GM19372 (cell line): ENCODE measurements at regions not wholly inside any gene's neighbourhood (a gene's known extent, or its start where the extent isn't known, plus 50 kb on each side); places are given as distances from the start of the nearest gene placed in this dataset.
A peak's percentile ranks its signal among the peaks of the same experiment; 100 is the strongest.

Experiments
- ATAC-seq: cut with Tn5 transposase; IDR thresholded peaks from one replicate; pipeline ENCODE4 v1.9.1; 2021; ENCODE audit warnings: mild to moderate bottlenecking, low read depth, moderate library complexity; ENCODE audit not compliant: unreplicated experiment

DNA sequence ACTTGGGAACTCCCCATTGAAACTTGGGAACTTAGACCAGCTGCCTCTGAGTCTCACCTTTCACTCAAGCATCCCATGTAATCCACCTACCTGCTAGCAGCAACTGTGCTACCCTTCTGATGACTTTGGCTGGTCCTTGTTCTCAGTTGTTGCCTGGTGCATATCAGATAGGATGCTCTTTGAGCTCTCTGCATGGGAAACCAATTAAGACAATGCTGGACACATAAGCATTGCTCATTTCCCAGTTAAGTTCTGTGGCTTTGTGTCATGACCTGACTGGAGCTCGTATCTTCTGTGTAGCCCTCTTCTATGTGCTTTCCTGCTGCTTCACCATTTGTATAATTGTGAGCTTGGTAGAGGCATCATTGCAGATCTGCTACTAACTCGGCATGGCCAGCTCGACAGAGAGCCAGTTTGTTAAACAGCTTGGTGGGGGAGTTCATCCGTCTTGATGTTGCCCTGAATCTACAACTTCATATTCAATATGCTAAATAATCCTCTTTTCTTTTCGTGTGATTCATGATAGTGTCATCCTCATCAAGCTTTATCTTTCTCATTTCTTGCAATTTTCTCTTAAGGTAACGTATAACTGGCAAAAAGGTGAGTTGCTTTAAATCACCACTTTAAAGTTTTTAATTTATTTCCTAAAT lies 447.5 kb upstream of the SLC14A2 start:
- no peak for ATAC-seq

DNA sequence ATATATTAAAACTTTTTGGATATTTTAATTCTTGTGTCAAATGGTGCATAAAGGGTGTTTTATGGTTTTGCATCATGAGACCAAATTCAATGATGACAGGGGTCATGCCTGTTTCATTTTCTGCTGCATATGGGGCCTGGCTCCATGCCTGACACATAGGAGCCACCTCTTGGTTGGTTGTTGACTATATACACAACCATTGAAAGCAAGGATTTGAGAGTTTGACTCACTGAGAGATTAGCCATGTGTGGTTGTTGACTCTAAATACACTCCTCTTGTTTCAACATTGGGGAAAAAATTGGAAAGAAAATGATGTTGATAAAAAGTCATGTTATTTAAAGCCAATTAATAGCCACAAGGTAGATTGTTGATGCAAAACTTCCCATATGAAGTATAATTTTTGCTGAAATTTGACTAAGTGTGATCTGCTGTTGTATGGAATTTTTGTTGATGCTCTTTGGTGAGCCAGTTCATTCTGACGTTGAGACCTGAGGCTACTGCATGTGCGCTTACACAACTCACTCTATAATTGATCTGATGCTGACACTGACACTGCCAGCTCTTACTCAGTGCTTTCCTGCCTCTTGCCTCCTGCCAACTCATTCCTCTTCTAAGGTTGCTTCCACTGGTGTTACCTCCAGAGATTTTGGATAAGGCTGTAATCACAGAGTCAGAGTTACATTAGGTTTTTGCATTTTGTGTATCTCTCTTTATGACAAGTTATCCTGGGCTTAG lies 446.2 kb upstream of the SLC14A2 start:
- ATAC-seq, result no peak

DNA sequence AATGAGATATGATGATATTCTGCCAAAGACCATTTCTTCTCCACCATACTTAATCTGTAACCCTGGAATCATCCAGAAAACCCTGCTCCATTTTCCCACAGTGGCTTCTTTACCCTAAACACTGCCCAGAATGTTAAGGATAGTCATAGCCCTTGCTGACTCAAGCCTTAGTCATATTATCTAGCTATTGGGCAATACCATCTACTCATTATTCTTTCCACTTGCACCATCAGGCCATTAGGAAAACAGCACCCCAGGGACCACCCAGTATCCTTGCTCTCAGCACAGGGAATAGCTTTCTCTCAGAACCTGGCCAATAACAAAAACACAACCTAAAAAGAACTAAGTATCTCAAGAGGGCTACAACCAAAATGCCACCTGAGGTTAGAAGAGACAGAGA lies 445.7 kb upstream of the SLC14A2 start:
- no peak for ATAC-seq

DNA sequence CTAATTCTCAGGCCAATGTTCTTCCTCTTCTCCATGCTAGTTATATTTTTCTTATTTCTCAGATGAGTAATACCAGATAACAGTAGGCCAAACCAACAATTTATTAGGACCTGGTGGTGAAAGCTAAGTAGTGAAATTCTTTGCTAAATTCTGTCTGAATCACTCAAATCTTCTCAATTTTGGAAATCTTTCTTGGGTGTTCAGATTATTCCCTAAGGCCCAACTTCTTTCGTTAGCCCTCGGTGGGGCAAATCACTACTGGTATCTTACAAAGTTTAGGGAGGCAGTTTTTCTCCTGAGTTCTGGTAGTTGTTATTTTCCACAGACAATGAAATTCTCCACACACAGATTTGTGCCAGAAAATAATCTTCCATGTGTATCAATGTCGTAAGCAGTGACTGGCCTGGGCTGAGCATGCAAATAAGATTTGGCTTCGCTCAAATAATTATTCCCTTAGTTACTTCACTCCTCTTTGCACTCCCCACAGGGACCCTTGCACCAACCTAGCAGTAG lies 443.5 kb upstream of the SLC14A2 start:
- ATAC-seq, result no peak

DNA sequence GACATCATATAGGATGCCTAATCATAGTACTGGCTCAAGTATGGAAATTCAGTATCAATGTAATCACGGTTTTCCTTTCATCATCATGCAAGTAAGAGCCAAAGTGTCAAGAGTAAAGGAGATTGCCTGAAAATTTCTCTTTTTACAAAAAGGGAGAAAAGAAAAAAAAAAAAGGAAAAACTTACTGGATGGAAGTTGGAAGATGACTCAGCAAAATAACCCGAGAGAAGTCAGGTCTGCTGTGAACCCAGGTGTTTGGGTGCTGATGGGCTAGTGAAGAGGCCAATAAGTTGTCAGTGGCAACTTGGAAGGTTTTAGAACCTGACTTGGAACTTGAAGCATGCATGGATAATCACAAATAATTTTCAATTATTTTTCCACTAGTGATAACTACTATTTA lies 441.9 kb upstream of the SLC14A2 start:
- no peak for ATAC-seq

DNA sequence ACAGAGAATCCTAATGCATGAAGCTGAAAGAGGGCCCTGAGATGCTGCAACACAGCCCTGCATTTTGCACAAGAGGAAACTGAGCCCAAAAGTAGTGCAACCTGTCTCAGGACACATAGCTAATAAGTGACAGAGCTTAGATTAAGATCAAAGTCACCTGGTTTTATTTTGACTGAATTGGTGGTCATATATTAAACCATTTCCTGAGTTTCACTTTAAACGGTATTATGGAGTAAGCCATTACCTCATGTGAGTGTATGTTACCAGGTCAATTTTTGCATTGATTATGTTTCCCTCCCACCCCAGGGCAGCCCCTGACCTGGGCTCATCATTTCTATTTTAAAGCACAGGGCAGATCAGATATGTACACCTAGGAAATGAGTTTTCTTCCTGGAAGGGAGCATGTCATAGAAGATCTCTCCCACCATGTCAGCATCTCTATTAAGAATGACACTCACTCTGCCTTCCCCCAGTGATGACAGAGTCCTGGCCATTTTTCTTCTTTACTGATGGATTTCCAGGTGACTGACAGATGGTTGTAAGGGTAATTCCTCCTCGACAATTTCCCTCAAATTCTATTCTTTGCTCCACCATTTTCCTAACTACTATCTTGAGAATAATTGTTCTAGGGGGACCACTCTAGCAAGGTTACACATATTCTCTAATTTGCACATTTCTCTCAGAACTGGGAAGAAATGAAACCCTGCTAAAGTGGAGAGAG lies 441.3 kb upstream of the SLC14A2 start:
- ATAC-seq, result no peak

DNA sequence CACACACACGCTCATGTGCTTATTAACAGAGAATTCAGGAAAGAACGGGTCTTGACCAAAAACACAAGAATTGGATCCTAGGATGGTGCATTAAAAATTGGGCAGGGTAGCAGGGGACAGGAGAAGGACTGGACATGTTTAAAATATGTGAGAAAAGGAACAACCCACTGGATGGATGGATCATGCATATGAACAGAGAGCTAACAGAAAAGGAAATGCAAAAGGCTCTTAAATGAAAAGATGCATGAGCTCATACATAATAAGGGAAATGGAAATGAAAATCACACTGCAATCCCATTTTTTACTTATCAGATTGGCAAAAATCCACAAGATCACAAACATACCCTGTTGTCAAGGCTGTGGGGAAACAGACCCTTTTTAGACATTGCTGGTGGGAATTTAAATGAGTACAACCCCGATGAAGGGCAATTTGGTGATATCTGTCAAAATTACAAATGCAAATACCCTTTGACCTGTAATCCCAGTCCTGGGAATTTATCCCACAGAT lies 440.6 kb upstream of the SLC14A2 start:
- no peak for ATAC-seq

DNA sequence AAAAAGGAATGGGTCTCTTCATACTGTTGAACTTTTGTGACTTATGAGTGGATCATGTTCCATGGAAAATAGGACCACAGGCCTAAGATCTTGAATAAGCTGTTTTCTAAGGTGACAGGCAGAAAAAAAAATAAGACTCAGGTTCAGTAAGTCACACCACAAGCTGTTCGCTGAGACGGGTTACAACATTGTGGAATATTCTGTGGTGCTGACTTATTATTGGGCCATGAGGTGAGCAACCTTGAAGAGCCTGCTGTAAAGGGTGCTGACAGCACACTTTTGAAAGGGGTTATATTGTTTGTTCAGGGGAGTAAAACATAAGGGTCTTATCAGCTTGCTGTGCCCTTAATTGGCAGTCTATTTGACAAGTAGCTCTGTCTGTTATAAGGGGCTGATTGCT lies 439.8 kb upstream of the SLC14A2 start:
- ATAC-seq, result no peak

DNA sequence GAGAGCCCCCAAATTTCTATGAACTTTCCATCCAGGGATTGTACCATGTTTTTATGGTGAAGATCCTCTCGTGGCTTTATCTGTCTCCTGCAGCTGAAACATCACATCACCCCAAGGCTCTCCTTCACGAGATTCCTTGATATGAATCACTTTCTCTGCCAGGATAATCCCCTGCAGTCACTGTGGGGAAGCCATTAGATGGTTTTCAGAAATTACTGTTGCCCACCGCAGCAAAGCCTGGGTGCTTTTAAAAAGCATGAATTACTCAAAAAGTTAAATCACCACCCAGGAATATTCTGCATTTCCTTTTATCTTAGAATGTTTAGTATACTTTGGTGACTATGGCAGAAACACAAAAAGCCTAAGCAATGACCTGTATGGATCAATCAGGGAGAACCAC lies 428.4 kb upstream of the SLC14A2 start:
- no peak for ATAC-seq

DNA sequence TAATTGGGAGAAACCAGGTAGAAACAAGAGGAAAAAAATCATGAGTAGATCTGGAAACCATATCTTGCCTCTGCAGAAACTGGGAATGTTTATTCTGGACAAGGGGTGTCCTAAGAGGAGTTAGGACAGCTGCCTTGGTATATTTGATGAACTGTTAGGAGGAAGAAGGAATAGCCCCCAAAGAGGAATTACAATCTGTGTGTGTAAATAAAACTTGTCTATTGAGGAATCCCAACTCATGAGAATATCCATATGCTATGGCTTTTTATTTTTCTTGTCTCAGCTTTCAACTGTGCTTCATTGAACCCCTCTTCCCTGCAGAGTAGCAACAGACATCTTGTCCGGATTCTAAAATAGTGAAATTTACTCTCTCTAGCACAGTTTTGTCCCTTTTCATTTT lies 423.5 kb upstream of the SLC14A2 start:
- no peak for ATAC-seq

DNA sequence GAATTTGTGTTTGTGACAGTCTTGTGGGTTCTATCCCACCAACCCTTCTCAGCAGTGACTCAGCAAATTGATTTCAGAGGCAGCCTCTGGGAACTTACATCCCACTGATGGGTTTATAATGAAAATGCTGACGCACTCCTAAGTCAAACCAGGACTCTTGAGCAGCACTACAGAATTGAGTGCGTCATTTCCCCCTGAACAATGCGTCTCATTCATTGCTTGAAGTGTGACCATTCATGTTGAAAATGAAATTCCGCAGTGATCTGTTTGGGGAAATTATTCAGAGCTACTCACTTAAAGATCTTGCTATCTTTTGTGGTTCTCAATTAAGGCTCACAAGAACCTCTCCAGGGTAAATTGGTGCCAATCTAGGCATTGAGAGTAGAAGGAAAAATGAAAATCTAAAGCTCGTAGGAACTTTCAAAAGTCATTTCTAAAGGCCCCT lies 417.7 kb upstream of the SLC14A2 start:
- peak; percentile 95 for ATAC-seq

DNA sequence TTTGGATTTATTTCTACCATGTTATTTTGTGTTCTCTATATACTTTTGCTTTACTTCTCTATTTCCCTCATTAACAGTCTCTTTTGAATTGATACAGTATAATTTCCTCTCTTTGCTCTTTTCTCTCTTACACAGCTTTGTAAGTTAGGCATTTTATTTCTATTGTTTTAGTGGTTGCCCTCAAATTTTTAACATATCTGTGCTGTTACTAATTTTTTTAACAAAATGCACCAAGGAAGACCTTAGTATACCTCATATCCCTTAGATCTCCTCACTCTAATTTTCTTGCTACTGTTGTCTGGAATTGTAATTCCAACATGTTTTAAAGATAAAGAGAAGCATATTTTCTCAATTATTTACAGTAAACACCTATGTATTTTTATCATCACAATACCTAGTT lies 416.8 kb upstream of the SLC14A2 start:
- no peak for ATAC-seq

DNA sequence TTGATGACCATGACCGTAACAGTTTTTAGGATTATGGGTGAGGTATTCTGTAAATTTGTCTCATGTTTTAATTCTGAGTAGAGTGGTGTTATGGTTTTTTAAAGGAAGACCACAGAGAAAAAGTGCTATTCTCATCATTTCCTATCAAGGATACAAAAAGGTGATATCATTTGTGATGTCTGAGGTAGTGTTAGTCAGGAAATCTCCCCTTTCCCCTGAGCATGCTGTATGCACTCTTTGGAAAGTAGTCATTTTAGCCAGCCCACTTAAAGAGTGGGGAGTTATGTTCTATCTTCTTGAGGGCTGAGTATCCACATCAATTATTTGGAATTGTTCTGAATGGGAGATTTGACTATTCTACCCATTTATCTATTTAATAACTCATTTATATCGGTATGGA lies 414.2 kb upstream of the SLC14A2 start:
- no peak for ATAC-seq

DNA sequence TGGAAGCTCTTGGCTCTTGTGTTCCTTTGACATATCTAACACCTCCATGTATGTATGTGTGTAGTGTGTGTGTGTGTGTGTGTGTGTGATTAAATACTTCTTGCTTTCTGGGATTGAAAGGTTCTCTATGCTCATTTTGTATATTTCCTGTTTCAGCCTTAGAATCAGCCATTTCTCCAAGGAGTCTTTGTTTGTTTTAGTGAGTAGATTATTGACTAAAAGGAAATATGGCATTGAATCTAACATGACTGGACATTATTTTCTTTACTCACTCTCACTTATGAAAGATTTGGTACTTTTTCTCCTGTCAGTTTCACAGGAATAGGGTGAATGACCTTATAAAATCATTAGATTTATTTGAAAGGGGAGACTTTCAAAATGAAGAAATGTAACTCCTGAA lies 413.8 kb upstream of the SLC14A2 start:
- no peak for ATAC-seq

DNA sequence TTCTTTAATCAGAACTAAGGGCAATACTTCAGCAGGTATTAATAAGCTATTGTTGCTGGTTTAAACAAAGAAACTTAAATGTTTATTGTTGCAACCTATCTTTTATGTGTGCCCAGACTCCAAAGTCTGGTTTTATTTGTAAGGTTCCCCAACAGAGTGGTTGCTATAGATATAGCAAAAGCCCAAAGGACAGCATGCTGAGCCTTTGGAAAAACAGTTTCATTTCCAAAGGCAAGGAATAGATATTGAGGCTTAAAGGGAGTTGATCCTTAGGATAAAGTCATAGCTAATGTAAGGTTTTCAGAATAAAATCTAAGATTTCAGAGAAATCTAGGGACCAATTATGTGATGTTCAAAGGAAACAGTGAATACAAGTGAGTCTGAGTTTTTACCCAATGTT lies 413.2 kb upstream of the SLC14A2 start:
- no peak for ATAC-seq

DNA sequence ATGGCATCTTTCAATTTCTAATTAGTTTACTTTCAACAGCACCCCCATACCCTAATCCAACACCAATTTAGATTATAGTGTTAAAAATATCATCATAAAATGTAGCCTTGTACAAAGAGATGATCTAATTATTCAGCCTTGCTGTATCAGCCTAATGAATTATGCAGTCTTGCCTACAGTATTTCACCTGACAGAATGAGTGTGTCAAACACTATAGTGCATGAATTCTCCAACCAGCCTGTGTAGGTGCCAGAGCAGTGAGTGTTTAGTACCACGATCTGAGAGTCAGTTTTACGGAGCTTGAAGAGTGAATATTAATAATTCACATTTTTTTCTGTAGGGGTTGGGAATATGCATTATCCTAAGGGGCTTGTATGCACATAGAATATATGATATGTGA lies 411.6 kb upstream of the SLC14A2 start:
- no peak for ATAC-seq

DNA sequence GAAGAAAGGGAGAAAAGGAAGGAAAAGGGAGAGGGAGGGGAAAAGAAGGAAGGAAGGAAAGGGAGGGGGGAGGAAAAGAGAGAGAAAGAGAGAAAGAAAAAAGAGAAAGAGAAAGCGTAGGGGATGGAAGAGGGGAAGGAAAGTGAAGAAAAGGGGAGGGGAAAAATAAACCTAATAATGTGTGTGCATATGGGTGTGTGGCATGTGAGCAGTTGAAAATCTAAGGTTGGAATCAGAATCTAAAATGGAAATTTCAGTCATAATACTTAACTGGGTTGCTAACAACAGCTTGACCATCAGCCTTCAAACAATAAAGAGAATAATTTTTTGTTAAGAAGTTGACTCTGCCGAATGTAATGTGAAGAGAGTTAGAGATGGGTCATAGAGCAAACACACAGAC lies 407.9 kb upstream of the SLC14A2 start:
- ATAC-seq, result no peak

DNA sequence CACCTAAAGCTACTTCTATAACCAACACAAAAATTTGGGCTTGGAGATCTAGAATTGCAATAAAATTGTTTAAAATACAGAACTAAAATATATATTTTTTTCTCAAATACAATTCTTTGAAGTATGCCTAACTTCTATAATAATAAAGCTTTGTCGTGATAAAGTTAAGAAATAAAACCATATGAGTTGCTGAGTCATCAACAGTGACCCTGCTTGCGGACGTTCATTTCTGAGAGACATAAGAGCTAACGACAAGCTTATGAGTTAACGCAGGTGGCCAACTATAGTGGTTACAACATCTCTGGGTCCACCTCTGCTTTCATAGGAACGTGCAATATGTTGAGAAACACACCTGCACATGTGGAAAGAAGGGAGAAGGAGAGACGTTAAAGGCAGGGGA lies 407.1 kb upstream of the SLC14A2 start:
- ATAC-seq, result no peak

DNA sequence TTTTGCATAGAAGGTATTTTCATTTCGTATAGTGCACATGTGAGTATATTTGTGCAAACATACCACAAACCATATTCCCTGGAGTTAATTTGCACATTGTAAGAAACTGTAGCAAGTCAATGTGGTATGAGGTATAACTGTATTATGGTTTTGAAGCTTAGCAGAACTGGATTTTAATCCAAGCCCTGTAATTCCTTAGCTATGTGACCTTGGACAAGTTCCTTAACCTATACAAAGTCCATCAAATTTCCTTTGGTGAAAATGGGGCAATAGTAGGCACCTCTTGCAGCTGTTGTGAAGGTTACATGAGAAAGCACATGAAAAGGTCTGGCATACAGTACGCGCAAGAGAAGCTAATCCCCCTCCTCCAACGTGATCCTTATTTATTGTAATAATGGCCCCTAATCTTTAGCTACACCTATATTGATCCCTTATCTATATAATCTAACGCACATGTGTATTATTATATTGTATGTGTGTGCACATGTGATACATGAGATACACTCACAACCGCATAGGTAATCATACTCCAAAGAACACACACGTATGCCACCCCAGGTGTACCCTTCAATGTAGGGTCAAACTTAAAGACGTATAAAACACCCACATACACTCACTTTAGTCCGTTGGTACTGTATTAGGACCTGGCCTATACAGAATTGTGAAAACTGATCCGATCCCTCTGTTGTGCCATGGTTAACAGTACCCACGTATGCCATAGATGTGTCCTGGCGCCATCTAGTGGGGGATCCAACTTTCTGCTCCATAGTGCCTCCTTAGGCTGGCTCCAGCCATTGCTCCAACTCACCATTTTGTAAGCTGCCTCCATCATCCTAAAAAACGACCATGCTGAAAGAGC lies 402.9 kb upstream of the SLC14A2 start:
- peak; percentile 99 for ATAC-seq

DNA sequence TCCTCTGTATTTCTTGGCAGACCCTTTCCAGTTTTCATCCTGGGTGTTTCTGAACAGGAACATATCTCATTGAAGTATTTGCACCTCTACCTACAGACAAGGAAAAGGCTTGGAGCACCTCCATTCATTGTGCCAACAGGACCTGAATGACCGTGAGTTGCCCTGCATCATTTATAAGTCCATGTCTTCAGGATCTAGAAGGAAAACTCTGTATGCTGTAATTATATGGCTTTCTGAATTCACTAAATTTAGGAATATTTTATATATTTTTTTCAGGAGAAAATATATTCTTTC lies 402.3 kb upstream of the SLC14A2 start:
- peak; percentile 13 for ATAC-seq

DNA sequence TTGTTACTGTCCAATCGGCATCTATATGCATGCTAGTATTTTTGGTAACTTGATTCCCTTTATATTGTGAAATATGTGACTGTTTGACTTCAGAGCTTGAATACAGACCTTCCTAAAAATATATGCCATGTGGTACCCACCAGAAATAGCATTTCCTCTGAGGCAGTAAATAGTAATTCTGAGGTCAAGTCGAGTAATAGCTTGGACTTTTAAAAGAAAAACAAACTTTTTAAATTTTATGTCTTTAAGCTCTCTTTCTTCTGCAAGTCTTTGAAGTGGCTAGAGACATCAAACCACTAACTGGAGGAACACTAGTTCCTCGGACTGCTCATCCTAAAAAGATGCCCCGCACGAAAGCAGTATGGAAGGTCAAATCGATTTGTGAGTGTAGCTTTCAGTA lies 396.8 kb upstream of the SLC14A2 start:
- ATAC-seq, result no peak
